ENCODE measurements at regions not wholly inside any gene's neighbourhood (a gene's known extent, or its start where the extent isn't known, plus 50 kb on each side); places are given as distances from the start of the nearest gene placed in this dataset.

- TF ChIP-seq ZFP30 (CRISPR knock-in tag; IDR thresholded peaks at IDR 0.05), result no peak
- TF ChIP-seq TCF4 (CRISPR knock-in tag; IDR thresholded peaks at IDR 0.05; ENCODE audit: borderline replicate concordance), result no peak
- no peak for TF ChIP-seq TSHZ2 (CRISPR knock-in tag; IDR thresholded peaks at IDR 0.05)
- no peak for TF ChIP-seq ZFP3 (CRISPR knock-in tag; IDR thresholded peaks at IDR 0.05)
- no peak for TF ChIP-seq RARB (CRISPR knock-in tag; IDR thresholded peaks at IDR 0.05)
- no peak for TF ChIP-seq ZNF565 (CRISPR knock-in tag; conservative IDR thresholded peaks at IDR 0.05; ENCODE audit: low read depth)
- TF ChIP-seq ARNTL (CRISPR knock-in tag; IDR thresholded peaks at IDR 0.05; ENCODE audit: borderline replicate concordance, low read depth), result no peak
- TF ChIP-seq TOX (CRISPR knock-in tag; IDR thresholded peaks at IDR 0.05; ENCODE audit: borderline replicate concordance), result no peak
- TF ChIP-seq SNAI2 (CRISPR knock-in tag; IDR thresholded peaks at IDR 0.05), result no peak
These were observed 926.9 kb downstream of the FAT4 start for GRCh38 chr4:126241634-126242033.
